Naive thymus-derived CD4-positive, alpha-beta T cell (primary cell): ENCODE measurements at regions not wholly inside any gene's neighbourhood (a gene's known extent, or its start where the extent isn't known, plus 50 kb on each side); places are given as distances from the start of the nearest gene placed in this dataset.
A peak's percentile ranks its signal among the peaks of the same experiment; 100 is the strongest.

Experiments used
- ATAC-seq: fragments of 150-1000 bp; cut with Tn5 transposase; 2 replicates; pipeline ENCODE4 v1.10.0; 2021; ENCODE audit warnings: mild to moderate bottlenecking, moderate library complexity
- CTCF ChIA-PET: fragments of 350-600 bp; sonication (Branson Sonifier 250); formaldehyde crosslinking; loops from one replicate; lab custom pipeline; 2021; ENCODE audit warnings: antibody characterized with exemption; lab: Charles Lee
- POLR2A ChIA-PET: fragments of 350-600 bp; sonication (Branson Sonifier 250); formaldehyde crosslinking; loops from one replicate; lab custom pipeline; 2021; ENCODE audit warnings: antibody characterized with exemption, inconsistent platforms; lab: Charles Lee
- DNase-seq, 9 donors: peaks; one replicate each; pipeline versions ENCODE4 v3.0.0 to v3.0.0-alpha.2; 2020 to 2022; ENCODE audit warnings: mixed read lengths in 1 of 9
- H3K27ac ChIP-seq: one replicate; pipeline ENCODE4 v1.7.0; 2013; ENCODE audit warnings: mild to moderate bottlenecking, low read depth, low read length, moderate library complexity
- H3K27me3 ChIP-seq, 2 donors: one replicate each; pipeline ENCODE4 v1.7.0; 2013; ENCODE audit warnings: low read length in 2 of 2, mild to moderate bottlenecking in 2 of 2, moderate library complexity in 2 of 2; ENCODE audit not compliant: control insufficient read depth in 2 of 2, insufficient read depth in 2 of 2
- H3K36me3 ChIP-seq, 3 experiments: 1 replicate in 2 of 3; 2 replicates in 1 of 3; pipeline ENCODE4 v1.7.0; 2013; ENCODE audit warnings: low read length in 3 of 3, mild to moderate bottlenecking in 3 of 3, moderate library complexity in 1 of 3; ENCODE audit not compliant: insufficient read depth in 3 of 3, control insufficient read depth in 2 of 3
- H3K4me1 ChIP-seq, 2 donors: one replicate each; pipeline ENCODE4 v1.7.0; 2013; ENCODE audit warnings: low read length in 2 of 2, mild to moderate bottlenecking in 2 of 2, moderate library complexity in 1 of 2; ENCODE audit not compliant: control insufficient read depth in 2 of 2, insufficient read depth in 2 of 2
- H3K4me3 ChIP-seq: 2 replicates; pipeline ENCODE4 v1.7.0; 2013; ENCODE audit warnings: mild to moderate bottlenecking, low read length
- H3K9me3 ChIP-seq, 3 experiments: 1 replicate in 2 of 3; 2 replicates in 1 of 3; pipeline ENCODE4 v1.7.0; 2013; ENCODE audit warnings: low read length in 3 of 3; ENCODE audit not compliant: control insufficient read depth in 2 of 3
- H3K27ac Mint-ChIP-seq, 9 donors: one replicate each; pipeline ENCODE4 v1.8.0; 2020 to 2022; ENCODE audit warnings: mixed read lengths in 9 of 9, mild to moderate bottlenecking in 8 of 9, moderate library complexity in 5 of 9, inconsistent platforms in 2 of 9
- H3K27me3 Mint-ChIP-seq, 5 donors: one replicate each; pipeline ENCODE4 v1.8.0; 2021 to 2022; ENCODE audit warnings: mixed read lengths in 5 of 5, mild to moderate bottlenecking in 1 of 5
- H3K36me3 Mint-ChIP-seq, 5 donors: one replicate each; pipeline ENCODE4 v1.8.0; 2020 to 2022; ENCODE audit warnings: mixed read lengths in 5 of 5, mild to moderate bottlenecking in 3 of 5, inconsistent platforms in 1 of 5
- H3K4me1 Mint-ChIP-seq, 7 donors: one replicate each; pipeline ENCODE4 v1.8.0; 2020 to 2022; ENCODE audit warnings: mixed read lengths in 7 of 7, mild to moderate bottlenecking in 3 of 7, inconsistent platforms in 1 of 7
- H3K4me3 Mint-ChIP-seq, 10 donors: one replicate each; pipeline ENCODE4 v1.8.0; 2020 to 2022; ENCODE audit warnings: mild to moderate bottlenecking in 10 of 10, mixed read lengths in 10 of 10, moderate library complexity in 6 of 10, inconsistent platforms in 2 of 10
- H3K9me3 Mint-ChIP-seq, 11 donors: one replicate each; pipeline ENCODE4 v1.8.0; 2020 to 2022; ENCODE audit warnings: mixed read lengths in 11 of 11, mild to moderate bottlenecking in 4 of 11, inconsistent platforms in 1 of 11, moderate library complexity in 1 of 11
- intact Hi-C, 2 donors: fragments of 100-400 bp; cut with micrococcal nuclease; formaldehyde crosslinking; loops; one replicate each; pipeline ENCODE4 v1.15.1; 2023

- no peak for DNase-seq
- POLR2A ChIA-PET, result interaction anchor here (0.6 to 0.8 kb wide), 2 partner anchors 8 to 39 kb away, joined by 3 read pairs; no protein-coding TSS in a partner anchor
- Histone ChIP-seq H3K4me1 (no peaks in the 10 kb centered on the region), H3K4me3 (no peak overlapping the region), H3K36me3 (no peaks in the 10 kb centered on the region), H3K27ac (no peak overlapping the region), H3K9me3 (no peaks in the 10 kb centered on the region), H3K27me3 (no peaks in the 10 kb centered on the region)
- Mint-ChIP-seq H3K27ac (peak overlapping the region in 1 of 9 donors; percentile 25), H3K27me3 (no peaks in the 10 kb centered on the region), H3K9me3 (no peaks in the 10 kb centered on the region), H3K4me3 (peak overlapping the region in 1 of 10 donors; percentile 24), H3K4me1 (peaks cover 0 to 24% (median 0%) of the 10 kb centered on the region in 7 donors), H3K36me3 (no peaks in the 10 kb centered on the region)
- CTCF ChIA-PET, result no interaction called here
- intact Hi-C loops, result no loop called here
- no peak for ATAC-seq
Observed at GRCh38 chrY:12526362-12527063, 174.5 kb upstream of the USP9Y start.

- H3K4me3 Mint-ChIP-seq, result peak overlapping the region in 5 of 10 donors; percentile 42 to 83 (median 77)
- H3K27ac Mint-ChIP-seq, result peak overlapping the region in 1 of 9 donors; percentile 43
- H3K27ac ChIP-seq, result no peak overlapping the region
- intact Hi-C loops, result no loop called here
- POLR2A ChIA-PET, result no interaction called here
- no peaks in the 10 kb centered on the region for H3K9me3 Mint-ChIP-seq
- H3K36me3 ChIP-seq, result no peaks in the 10 kb centered on the region
- peaks cover 0 to 2% (median 0%) of the 10 kb centered on the region in 5 donors for H3K36me3 Mint-ChIP-seq
- no peak for ATAC-seq
- peaks cover 0 to 25% (median 2%) of the 10 kb centered on the region in 7 donors for H3K4me1 Mint-ChIP-seq
- CTCF ChIA-PET, result no interaction called here
- H3K27me3 ChIP-seq, result no peaks in the 10 kb centered on the region
- peaks cover 0 to 14% (median 5%) of the 10 kb centered on the region in 5 donors for H3K27me3 Mint-ChIP-seq
- H3K4me1 ChIP-seq, result peaks cover 0 to 4% of the 10 kb centered on the region in 2 donors
- no peaks in the 10 kb centered on the region for H3K9me3 ChIP-seq
- DNase-seq, result no peak
- H3K4me3 ChIP-seq, result no peak overlapping the region
Observed at GRCh38 chrY:12537226-12537854, 163.7 kb upstream of the USP9Y start.

- Mint-ChIP-seq H3K27me3 (no peaks in the 10 kb centered on the region), H3K9me3 (peaks cover 0 to 9% (median 0%) of the 10 kb centered on the region in 11 donors), H3K4me3 (no peak overlapping the region), H3K4me1 (peaks cover 0 to 8% (median 2%) of the 10 kb centered on the region in 7 donors), H3K27ac (peak overlapping the region in 1 of 9 donors; percentile 9), H3K36me3 (peaks cover 0 to 8% (median 0%) of the 10 kb centered on the region in 5 donors)
- POLR2A ChIA-PET, result interaction anchor here (0.5 to 1.0 kb wide), 2 partner anchors 8 to 11 kb away, joined by 3 to 4 read pairs; no protein-coding TSS in a partner anchor
- CTCF ChIA-PET, result no interaction called here
- DNase-seq (no peak), ATAC-seq (no peak)
- Histone ChIP-seq H3K27ac (no peak overlapping the region), H3K27me3 (no peaks in the 10 kb centered on the region), H3K4me1 (no peaks in the 10 kb centered on the region), H3K4me3 (no peak overlapping the region), H3K36me3 (no peaks in the 10 kb centered on the region), H3K9me3 (no peaks in the 10 kb centered on the region)
- intact Hi-C loops, result no loop called here
Observed at GRCh38 chrY:12546746-12547420, 154.1 kb upstream of the USP9Y start.

- Histone ChIP-seq H3K4me3 (no peak overlapping the region), H3K27me3 (no peaks in the 10 kb centered on the region), H3K9me3 (no peaks in the 10 kb centered on the region), H3K36me3 (no peaks in the 10 kb centered on the region), H3K4me1 (no peaks in the 10 kb centered on the region), H3K27ac (no peak overlapping the region)
- Mint-ChIP-seq H3K27ac (peak overlapping the region in 5 of 9 donors; percentile 32 to 75 (median 44)), H3K27me3 (no peaks in the 10 kb centered on the region), H3K4me1 (peaks cover 0 to 50% (median 14%) of the 10 kb centered on the region in 7 donors), H3K4me3 (peak overlapping the region in 3 of 10 donors; percentile 7 to 39 (median 32)), H3K36me3 (peaks cover 0 to 8% (median 0%) of the 10 kb centered on the region in 5 donors), H3K9me3 (peaks cover 0 to 9% (median 0%) of the 10 kb centered on the region in 11 donors)
- POLR2A ChIA-PET, result no interaction called here
- CTCF ChIA-PET, result no interaction called here
- no peak for DNase-seq
- ATAC-seq, result no peak
- intact Hi-C loops, result loop anchor here (2.0 to 10.0 kb wide), 2 partner anchors 18 to 78 kb away; no protein-coding TSS in a partner anchor
Observed at GRCh38 chrY:12552471-12553283, 148.4 kb upstream of the USP9Y start.

GRCh38 chrY:12553909-12554308 is 147.1 kb upstream of the USP9Y start:
- H3K4me1 Mint-ChIP-seq, result peaks cover 0 to 61% (median 19%) of the 10 kb centered on the region in 7 donors
- peaks cover 0 to 2% (median 0%) of the 10 kb centered on the region in 5 donors for H3K27me3 Mint-ChIP-seq
- ChIA-PET CTCF (interaction anchor here (0.6 kb wide), 1 partner anchor 46 kb away, joined by 4 read pairs; no protein-coding TSS in a partner anchor), POLR2A (no interaction called here)
- DNase-seq, result no peak
- Histone ChIP-seq H3K4me1 (no peaks in the 10 kb centered on the region), H3K36me3 (no peaks in the 10 kb centered on the region), H3K27me3 (no peaks in the 10 kb centered on the region), H3K9me3 (no peaks in the 10 kb centered on the region), H3K4me3 (no peak overlapping the region), H3K27ac (no peak overlapping the region)
- intact Hi-C loops, result loop anchor here (2.0 to 10.0 kb wide), 2 partner anchors 19 to 79 kb away; no protein-coding TSS in a partner anchor
- ATAC-seq, result no peak
- H3K4me3 Mint-ChIP-seq, result peak overlapping the region in 1 of 10 donors; percentile 30
- H3K27ac Mint-ChIP-seq, result peak overlapping the region in 1 of 9 donors; percentile 50
- peaks cover 0 to 15% (median 4%) of the 10 kb centered on the region in 5 donors for H3K36me3 Mint-ChIP-seq
- H3K9me3 Mint-ChIP-seq, result peaks cover 0 to 17% (median 0%) of the 10 kb centered on the region in 11 donors

GRCh38 chrY:12555005-12555404 is 146.0 kb upstream of the USP9Y start:
- no peak for ATAC-seq
- intact Hi-C loops, result loop anchor here in 1 of 2 donors (5.0 to 10.0 kb wide), 2 partner anchors 37 to 80 kb away; no protein-coding TSS in a partner anchor
- no peaks in the 10 kb centered on the region for H3K27me3 ChIP-seq
- Mint-ChIP-seq H3K27me3 (peaks cover 0 to 2% (median 0%) of the 10 kb centered on the region in 5 donors), H3K4me1 (peaks cover 0 to 71% (median 23%) of the 10 kb centered on the region in 7 donors), H3K36me3 (peaks cover 0 to 18% (median 4%) of the 10 kb centered on the region in 5 donors), H3K27ac (no peak overlapping the region), H3K9me3 (peaks cover 0 to 19% (median 4%) of the 10 kb centered on the region in 11 donors), H3K4me3 (no peak overlapping the region)
- ChIA-PET CTCF (no interaction called here), POLR2A (no interaction called here)
- H3K27ac ChIP-seq, result no peak overlapping the region
- H3K4me3 ChIP-seq, result no peak overlapping the region
- H3K9me3 ChIP-seq, result no peaks in the 10 kb centered on the region
- H3K36me3 ChIP-seq, result no peaks in the 10 kb centered on the region
- no peaks in the 10 kb centered on the region for H3K4me1 ChIP-seq
- DNase-seq, result no peak
